Putamen (tissue), 1 donor: ENCODE measurements at regions not wholly inside any gene's neighbourhood (a gene's known extent, or its start where the extent isn't known, plus 50 kb on each side); places are given as distances from the start of the nearest gene placed in this dataset.
"Not testable (repeated sequence)": the region's sequence is repeated elsewhere in the genome, so short reads cannot be mapped to it uniquely, and the experiment has no call there.

Experiments used
- DNase-seq: peaks from one replicate; pipeline ENCODE4 v3.0.0-alpha.2; 2016; ENCODE audit warnings: low spot score

DNA sequence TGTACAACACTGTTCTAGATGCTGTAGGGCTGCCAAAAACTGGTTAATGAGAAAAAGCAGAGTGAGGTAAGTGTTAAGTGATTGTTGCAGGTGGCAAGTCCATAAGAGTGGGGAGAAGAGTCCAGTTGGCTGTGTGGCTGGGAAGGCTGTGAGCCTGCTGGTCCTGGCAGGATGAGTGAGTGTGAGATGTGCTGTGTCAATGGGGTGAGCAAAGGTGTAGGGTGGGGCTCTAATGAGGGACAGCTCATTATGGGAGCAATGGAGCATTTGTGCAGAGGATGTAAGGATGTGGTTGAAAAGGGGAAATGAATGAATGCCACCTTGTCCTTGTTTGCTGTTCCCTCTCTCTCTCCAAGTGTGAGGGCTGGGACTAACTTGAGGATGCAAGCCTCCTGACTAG lies 145.3 kb upstream of the ROPN1 start:
- DNase-seq: no peak

GRCh38 chr3:124138148-124138547 lies 146.2 kb upstream of the ROPN1 start:
- DNase-seq: no peak

GRCh38 chr3:124140746-124141145 lies 148.8 kb upstream of the ROPN1 start:
- no peak for DNase-seq

- peak; percentile 81 for DNase-seq
Measured at GRCh38 chr3:124142389-124142970, 150.6 kb upstream of the ROPN1 start.

DNA sequence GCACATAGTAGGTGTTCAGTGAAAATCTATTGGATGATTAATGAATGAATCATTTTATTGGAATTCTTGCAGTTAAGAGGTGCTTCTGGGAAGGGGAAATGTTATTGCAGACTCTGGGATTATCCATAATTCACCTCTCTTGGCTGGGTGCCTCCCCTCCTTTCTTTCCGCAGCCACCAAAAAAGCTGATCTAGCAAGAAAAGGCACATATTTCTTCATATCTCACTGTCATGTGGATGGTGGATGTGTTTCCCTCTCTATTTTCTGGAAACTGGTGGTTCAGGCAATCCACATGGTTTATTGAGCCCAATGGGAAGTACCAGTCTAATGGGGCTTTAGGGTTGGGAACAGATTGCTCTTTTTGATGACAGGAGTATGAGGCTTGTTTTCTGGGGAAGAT lies 151.1 kb upstream of the ROPN1 start:
- DNase-seq: no peak

GRCh38 chr3:124144035-124144814 lies 152.3 kb upstream of the ROPN1 start:
- no peak for DNase-seq

DNA sequence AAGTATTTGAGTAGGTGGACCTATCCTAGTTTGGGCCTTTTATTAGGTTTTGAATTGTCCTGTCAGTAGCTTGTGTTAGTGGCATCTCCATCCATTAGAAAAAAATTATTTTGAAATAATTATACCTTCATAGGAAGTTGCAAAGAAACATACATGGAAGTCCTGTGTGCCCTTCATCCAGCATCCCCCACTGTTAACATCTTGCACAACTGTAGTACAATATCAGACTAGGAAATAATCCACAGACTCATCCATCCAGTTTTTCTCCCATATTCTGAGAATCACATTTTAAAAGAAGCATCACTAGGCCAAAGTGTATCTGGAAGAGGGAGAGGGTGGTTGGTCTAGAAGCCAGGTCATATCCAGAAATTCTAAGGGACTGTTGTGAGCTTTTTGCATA lies 155.5 kb upstream of the ROPN1 start:
- no peak for DNase-seq

GRCh38 chr3:124147946-124148345 lies 156.0 kb upstream of the ROPN1 start:
- no peak for DNase-seq

- DNase-seq: no peak
Measured at GRCh38 chr3:124149081-124149480, 157.2 kb upstream of the ROPN1 start.

DNA sequence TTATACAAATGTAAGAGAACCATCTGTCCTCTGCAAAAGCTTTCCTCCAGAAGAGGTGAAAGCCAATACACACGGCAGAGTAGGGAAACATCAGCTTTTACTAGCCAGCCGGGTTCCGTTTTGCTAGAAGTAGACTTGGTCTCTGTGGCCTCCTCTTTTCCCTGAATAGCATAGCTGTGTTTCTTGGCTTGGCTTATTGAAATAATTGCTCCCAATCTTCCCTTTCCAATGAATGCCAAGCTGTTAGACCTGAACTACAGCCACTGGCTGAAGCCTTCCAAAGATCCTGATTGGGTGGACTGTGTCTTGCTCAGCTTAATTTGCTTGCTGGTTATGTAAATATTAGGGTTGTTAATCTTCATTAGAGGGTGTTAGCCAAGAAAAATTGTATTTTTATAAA lies 157.8 kb upstream of the ROPN1 start:
- no peak for DNase-seq

DNA sequence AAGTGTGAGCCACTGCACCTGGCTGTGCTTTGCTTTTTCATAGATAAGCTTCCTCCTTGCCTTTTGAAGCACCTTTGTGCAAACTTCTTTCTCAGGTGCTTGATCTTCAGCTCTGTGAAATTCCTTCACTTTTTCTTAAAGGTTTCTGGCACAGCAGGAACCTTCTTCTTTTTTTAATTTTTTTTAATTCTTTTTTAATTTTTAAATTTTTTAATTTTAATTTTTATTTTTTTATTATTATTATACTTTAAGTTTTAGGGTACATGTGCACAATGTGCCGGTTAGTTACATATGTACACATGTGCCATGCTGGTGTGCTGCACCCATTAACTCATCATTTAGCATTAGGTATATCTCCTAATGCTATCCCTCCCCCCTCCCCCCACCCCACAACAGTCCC lies 161.0 kb upstream of the ROPN1 start:
- not testable (repeated sequence) for DNase-seq

- DNase-seq: peak; percentile 58
Measured at GRCh38 chr3:124156866-124157712, 165.2 kb upstream of the ROPN1 start.

DNA sequence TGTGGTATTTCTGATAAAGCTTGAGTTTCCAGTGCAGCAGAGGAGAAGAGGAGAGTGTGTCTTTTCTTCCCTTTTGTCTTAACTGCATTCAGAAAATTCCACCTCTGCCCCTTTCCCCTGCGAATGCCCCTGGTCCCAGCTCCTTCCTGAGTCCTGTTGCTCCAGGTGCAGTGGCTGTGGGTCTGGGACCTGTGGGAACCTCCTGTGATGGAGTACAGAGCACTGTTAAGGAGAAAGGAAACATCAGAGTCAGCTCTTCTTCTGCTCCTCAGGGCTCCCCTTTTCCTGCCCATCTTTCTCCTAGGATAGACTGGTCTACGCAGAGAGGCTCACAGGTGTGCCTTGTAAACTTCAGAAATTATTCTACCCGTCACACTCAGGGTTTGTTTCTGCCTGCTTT lies 165.8 kb upstream of the ROPN1 start:
- DNase-seq: no peak

DNA sequence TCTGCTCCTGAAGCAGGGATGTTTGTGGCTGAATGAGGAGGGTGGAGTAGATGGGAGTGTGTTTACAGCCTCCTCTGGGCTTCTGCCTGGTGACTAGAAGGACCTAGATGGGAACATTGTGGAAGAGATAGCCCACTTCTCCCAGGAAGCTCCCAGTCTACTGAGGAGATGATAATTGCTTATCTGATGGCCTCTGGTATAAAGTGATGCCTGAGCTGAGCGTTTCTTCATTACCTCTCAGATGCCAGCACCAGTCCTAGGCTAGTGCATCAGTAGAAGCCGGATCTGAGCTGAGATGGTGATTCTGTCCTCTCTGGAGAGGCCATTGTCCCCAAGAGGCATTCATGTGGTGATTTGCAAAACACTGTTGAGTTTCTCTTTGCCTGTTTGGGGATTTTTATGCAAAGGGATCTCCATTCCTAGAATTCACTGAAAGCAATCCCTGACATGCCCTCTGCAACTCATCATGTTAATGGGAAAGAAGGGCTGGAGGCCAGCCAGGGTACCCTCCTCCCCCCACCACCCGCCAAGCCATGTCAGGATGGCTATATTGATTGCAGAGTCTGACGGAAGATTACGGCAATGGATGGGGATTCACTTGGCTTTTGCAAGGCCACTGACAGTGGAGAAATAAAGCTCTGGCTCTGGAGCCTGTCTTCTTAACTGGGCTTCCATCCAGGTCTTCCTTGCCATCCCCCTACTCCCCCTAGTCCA lies 166.4 kb upstream of the ROPN1 start:
- no peak for DNase-seq

DNA sequence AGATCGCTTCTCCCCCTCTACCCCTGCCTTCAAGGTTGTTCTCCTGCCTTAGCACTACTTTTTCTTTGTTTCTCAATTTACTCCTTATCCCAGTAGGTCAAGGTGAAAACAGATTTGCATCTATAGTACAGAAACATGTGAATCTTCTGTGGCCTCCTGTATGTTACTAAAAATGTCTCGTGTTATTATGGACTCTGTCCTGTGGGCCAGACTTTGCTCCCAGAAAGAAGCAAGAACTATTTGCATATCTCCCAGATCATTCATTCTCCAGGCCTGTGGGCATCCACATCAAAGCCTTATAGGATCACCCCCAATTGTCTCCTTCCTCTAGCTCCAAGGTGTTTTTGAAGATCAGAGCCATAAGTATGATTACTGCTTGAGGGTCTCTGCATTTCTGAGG lies 169.5 kb upstream of the ROPN1 start:
- DNase-seq: no peak

- no peak for DNase-seq
Measured at GRCh38 chr3:124163689-124164088, 171.8 kb upstream of the ROPN1 start.

GRCh38 chr3:124168271-124168670 lies 176.3 kb upstream of the ROPN1 start:
- no peak for DNase-seq

GRCh38 chr3:124172283-124172682 lies 180.4 kb upstream of the ROPN1 start:
- no peak for DNase-seq

DNA sequence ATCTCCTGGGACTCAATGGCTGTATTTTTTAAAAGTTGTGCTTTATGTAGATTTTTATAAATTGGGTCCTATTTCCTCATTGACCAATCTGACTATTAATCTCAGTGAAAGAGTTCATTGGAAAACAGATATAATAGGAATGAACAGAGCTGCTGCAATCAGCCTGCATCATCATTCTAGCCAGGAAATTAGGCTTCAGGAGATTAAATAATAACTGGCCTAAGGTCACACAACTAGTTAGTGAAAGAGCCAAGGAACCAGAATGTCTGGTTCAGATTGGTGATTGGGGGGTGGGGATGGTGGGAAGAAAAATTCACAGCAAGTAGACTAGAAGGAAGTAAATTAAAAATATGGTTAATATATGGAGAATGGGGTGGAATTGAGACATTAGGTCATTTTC lies 180.9 kb upstream of the ROPN1 start:
- no peak for DNase-seq

GRCh38 chr3:124174476-124174875 lies 182.6 kb upstream of the ROPN1 start:
- no peak for DNase-seq

DNA sequence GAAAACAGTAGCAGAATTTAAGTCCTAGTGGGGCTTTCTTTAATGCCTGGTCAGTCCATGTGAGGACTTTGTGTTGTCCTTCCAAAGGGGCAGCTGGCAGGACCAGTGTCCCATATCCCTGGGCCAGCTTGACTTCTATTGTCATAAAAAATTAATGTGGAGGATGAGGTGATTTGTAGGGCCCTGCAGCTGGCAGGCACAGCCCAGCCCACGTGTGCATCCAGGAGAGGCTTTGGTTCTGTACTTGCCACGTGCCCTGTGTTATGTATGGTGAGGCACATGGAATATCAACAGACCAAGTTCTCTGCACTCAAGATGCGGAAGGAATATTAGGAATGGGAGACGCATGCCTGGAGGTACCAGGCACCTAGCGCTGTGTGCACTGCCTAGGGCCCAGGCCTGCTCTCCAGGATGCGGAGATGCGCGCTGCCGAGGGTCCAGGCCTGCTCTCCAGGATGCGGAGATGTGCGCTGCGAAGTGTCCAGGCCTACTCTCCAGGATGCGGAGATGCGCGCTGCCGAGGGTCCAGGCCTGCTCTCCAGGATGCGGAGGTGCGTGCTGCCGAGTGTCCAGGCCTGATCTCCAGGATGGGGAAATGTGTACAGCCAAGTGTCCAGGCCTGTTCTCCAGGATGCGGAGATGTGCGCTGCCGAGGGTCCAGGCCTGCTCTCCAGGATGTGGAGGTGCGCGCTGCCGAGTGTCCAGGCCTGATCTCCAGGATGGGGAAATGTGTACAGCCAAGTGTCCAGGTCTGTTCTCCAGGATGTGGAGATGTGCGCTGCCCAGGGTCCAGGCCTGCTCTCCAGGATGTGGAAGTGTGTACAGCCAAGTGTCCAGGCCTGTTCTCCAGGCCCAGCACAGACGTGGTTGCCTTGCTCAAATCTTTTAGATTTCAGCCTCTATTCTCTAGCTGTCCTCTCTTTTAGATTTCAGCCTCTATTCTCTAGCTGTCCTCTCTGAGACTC lies 183.3 kb upstream of the ROPN1 start:
- DNase-seq: no peak
